ENCODE measurements at regions not wholly inside any gene's neighbourhood (a gene's known extent, or its start where the extent isn't known, plus 50 kb on each side); places are given as distances from the start of the nearest gene placed in this dataset.

DNA sequence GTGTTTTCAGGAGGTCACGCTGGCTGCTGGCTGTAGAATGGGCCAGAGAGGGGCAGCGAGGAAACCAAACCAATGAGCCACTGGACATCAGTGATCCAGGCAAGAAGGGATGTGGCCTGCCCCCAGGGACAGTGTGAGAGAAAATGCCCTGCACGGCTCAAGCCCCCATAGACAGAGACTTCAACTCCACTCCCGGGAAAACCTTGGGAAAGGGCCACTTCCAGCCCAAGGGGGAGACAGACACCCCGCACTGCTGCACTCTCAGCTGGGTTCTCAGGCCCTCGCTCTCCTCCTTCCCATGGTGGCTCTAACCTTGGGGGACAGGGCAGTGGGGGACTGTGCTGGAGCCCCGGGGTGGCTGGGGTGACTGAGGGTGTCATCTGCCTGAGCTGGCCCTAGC is 172.0 kb downstream of the KATNAL1 start:
- no peak for TF ChIP-seq CTCF (IDR thresholded peaks at IDR 0.05; ENCODE audit: borderline replicate concordance, extremely low read depth, low read length, poor library complexity, severe bottlenecking)
- TF ChIP-seq EZH2 (IDR thresholded peaks at IDR 0.05; ENCODE audit: borderline replicate concordance, low read depth, low read length, severe bottlenecking), result no peak
